SKM-1 (cell line): ENCODE measurements at regions not wholly inside any gene's neighbourhood (a gene's known extent, or its start where the extent isn't known, plus 50 kb on each side); places are given as distances from the start of the nearest gene placed in this dataset.

Source experiments
- DNase-seq: peaks from one replicate; lab custom pipeline; 2025; ENCODE audit not compliant: unreplicated experiment; lab: John Stamatoyannopoulos, UW

DNA sequence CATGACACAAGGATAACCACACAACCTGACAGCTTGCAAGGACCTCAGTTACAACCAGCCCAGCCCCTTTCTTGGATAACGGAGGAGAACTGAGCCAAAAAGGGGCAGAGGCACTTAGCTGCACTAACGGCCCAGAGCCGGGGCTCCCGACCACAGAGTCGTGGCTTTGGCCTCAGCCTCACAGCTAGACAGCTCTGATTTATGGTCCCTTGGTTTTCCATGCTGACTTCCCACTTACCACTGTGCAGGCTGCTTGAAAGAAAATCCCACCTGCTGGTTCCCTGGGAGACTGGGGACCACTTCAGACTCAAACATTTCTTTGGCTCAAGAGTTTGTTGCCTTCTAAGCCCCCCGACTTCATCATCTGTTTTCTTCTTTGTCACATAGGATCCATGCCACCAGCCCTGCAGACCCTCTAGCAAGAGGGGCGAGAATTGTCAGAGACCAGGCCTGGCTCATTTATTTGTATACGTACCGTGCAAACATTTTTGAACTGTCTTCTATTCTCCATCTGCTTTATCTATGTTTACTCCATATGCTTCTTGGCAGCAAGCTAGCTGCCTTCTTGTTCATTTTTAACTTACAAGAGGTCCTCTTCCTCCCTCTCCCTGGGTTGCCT, 352.6 kb upstream of the MYT1L start:
- DNase-seq = no peak

DNA sequence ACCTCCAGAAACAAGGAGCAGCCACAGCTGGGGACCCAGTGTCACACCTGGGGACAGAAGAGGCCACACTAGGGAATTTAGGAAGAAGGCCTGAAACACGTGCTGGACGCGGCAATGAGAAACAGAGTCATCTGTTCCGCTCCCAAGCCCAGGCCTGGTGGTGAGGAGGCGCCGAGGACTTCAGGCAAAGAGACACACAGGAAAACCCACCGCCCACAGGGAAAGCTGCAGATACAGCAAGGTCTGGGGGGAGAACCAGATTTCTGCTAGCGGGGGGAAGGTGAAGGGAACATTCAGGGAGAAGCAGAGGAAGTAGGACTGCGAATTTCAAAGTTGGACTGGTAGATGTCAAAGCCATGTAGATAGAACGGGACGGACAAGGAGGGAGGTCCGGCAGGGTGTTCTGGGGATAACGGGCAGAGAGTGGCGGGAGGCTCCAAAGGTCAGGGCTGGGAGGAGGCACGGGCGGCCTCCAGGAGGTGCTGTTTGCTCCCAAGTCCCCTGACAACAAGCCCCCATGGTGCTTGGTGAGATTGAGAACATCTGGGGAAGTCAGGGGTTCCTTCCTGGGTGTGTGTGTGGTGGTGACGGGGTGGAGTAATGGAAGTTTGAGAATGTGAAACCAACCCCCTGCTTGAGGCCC, 351.7 kb upstream of the MYT1L start:
- no peak for DNase-seq

DNA sequence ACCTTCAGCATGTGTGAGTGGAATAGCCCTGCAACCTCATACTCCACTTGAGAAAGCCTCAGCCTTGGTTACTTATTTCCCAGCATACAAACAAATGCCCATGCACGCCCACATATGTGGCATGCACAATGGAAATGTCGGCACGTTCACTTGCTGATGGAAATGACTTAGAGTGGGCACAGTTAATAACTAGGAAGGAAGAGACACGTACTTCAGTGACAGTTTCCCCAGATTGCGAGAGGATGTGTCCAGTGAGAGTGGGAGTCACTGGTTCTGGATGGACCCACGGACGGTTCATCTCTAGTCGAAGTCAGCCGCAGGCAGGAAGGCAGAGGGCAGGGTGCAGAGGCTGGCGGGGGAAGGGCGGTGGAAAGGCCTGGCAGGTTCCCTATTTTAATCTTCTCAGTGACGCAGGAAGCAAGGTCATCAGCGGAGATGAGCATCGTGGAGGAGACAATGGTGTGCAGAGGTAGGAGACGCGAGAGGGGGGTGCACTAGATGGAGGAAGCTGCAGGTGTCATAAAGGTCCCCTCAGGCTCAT, 350.7 kb upstream of the MYT1L start:
- DNase-seq = no peak

DNA sequence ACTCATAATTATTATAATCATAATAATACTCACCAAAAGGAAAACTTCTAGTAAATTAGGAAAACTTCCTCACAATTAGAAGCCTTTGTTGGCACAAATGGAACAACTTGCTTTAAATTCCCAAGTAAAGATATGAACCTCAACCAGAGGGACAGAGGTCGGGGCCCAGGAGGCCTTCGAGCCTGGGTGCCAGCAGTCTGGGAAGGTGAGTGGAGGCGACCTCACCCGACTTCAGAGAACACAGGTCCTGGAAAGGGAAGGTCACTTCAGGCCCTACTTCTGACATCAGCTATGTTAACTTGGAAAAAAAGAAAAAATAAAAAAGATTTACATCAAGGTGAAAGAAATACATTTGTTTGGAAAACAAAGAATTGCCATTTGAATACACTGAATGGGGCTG, 350.0 kb upstream of the MYT1L start:
- no peak for DNase-seq

DNA sequence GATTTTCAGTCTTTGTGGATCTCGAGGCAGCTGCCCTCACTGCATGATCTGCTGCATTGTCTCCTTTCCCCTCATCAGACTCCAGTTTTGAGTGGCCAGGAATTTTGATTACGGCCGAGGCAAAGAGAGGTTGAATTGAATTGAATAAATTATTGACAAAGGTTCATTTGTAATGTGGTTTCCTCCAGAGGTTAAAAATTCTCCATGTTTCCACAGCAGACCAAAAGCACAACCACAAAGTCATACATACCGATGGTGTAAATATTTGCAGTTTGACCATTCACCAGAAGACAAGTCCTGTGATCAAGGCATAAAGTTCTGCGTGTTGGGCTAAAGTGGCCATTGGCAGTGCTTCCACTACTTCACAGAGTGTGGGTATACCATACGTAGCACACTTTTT, 343.8 kb upstream of the MYT1L start:
- DNase-seq = no peak

DNA sequence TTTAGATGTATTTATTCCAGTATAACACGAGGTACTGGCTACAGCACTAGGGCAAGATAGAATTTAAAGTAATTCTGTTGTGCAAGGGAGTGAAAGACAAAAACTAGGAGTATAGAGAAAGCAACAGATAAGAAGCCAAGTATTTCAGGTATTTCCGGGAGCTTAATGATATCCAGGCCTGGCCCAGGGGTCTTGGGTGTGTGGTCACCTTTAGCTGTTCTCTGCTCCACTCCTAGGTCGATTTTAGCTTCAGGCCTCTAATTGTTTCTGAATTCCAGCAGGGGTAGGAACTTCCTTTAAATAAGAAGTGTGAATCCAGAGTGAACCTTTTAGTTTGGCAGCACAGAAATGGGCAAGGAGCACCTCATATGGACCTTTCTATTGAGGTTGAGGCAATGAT, 342.3 kb upstream of the MYT1L start:
- DNase-seq = no peak

DNA sequence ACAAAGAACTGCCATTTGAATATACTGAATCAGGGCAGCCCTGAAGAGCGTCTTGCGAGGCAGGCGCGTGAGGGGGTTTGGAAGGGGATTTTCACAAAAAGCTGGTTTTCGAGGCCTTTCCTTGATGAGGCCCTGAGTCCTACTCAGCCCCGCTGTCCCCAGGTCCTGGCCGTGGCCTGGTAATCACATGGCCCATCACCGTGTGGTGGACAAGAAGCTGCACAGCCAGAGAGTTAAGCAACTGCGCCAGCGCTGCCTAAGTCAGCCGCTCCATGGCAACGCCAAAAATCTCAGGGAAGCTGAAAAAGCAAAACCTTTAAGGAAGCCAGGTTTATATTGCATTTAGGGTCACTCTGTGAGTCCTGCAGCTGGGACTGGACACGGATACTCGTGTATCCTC, 341.2 kb upstream of the MYT1L start:
- no peak for DNase-seq

DNA sequence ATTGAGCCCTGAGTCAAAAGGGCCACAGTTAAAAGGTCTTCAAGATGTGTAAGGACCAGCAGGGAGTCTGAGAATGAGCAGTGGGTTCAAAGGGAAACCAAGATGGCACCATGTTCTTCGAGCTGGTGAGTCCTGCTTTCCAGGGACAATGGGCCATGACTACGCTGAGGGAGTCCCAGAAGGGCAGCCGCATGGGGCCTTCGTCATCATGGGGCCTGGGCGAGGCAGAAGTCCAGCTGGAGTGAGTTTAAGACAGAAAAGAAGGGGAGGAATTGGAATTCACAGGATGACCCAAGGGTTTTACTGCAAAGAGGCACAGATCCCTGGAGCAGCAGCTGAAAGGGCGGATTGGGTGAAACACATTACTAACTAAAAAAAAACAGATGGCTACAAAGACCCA, 340.8 kb upstream of the MYT1L start:
- no peak for DNase-seq

DNA sequence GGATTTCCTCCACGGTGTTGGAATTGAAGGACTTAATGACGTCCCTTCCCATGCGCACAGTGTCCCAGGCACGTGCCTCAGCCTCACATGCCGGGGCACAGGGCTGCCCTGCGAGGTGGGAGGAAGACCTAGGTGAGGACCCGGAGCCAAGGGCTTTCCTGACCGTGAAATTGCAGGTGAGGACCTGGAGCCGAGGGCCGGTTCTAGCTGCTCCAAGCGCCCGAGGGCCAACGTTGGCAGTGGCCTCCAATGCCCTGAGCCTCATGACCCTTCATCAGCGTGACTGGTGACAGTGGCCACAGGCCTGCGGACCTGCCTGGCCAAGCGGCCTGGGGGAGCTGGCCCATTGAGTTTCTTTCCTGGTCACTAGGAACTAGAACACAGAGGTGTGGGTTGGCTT, 338.2 kb upstream of the MYT1L start:
- DNase-seq = no peak

DNA sequence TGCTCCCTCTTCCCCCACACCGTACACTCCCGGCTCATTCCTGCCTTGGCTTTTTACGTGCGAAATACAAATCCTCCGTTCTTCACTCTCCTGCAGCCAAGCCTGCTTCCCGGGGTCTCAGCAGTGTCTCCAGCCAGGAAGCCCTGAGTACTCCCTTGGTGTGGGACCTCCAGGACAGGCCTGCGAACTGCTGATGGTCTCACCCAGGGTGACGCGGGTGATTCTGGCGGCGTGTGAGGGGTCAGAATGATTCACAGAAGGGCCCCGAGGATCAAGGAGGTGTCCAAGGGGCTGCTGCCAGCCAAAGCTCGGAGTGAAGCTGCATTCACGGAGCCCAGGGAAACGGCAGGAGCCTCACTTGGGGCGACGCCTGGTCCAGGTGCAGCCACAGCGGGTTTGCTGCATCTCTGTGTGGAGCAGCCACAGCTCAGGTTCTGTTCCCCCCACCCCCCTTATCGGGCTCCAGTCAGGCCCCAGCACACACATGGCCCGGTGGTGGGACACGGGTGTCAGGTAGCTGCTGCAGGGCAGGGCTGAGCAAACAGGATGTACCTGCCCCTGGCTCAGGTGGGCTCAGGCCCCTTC, 337.7 kb upstream of the MYT1L start:
- DNase-seq = no peak

DNA sequence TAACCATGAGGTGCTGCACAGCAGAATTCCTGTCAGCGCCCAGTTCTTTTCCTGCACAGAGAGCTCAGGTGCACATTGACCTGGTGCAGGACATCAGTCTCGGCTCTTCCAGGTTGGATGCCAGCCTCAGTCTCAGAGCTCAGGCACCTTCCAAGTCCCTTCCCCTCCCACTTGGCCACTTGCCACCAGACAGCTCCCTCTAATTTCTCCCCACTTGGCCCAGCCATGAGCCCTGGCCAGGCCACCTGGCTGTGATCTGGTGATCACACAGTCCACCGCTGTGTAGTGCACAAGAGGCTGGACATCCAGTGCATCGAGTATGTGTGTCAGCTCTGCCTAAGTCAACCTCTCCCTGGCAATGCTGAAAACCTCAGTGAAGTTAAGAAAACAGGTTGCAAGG, 336.6 kb upstream of the MYT1L start:
- DNase-seq = no peak

DNA sequence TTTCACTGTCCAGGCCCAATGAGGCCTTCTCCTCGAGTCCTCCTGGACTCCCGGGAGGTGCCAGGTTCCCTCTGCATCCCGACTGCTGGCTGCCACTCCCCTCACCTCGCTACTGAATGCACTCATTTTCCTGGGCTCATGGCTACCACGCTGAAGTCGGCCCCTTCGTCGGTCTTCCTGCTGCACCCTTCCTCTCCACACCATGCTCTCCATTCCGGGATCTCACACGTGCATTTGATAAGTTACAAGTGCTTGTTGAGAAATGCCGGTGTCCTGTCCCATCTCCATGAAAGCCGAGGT, 334.7 kb upstream of the MYT1L start:
- no peak for DNase-seq

DNA sequence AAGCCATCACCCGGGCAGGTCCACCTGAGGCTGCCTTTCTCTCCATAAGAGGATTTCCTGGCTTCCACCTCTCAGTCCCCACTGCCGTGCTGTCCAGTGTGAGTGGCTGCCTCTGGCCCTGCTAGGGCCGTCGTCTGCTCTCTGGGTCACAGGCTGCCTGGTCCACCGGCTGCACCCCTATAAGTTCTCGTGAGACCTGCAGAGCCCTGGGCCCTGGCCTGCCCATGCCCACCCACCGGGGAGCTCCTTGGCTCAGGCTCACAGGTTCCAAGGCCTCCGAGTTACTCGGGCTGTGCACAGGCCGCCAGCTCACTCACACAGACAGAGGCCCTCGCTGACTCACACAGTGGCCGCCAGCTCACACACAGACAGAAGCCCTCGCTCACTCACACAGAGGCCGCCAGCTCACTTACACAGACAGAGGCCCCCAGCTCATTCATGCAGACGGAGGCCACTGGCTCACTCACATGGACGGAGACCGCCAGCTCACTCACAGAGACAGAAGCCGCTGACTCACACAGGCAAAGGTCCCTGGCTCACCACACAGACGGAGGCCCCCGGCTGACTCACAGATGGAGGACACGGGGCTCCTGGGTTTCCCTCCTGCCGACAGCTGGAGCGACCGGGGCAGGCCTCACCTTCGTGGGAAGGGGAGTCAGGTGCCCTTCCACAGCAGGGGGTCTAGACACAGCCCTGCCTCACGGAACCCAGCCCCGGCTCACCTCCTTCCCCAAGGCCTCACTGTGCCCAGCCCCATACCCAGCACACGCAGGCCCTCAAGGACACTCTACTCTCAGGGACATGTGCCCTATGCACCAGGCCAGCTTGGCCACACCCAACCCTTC, 334.1 kb upstream of the MYT1L start:
- no peak for DNase-seq

DNA sequence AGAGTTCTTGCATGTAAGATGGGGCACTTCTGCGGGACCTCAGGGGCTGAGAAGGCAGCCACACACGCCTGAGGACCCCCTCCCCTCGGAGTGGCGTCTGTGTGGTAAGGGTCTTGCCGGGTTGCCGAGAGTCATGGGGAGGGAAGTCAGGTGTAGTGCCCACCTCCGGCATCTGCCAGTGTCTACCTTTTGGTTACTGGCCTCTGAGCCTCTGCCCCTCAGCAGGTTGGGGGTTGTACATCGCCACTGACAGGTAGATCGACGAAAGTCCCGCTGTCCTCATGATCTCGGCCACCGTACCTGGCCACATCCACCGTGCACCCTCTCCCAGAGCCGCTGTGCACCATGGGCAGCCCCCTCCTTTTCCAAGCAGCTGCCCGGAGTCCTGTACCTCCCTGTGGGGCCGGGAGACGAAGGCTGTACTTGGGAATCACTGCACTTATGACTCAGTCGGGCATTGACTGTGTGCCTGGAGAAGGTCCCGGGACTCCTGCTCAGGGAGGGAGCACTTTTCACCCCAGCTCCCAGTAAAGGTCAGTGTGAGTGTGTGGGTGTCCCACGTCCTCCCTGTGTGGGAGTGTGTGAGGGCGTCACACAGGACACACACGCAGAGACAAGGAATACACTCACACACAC, 332.4 kb upstream of the MYT1L start:
- no peak for DNase-seq

DNA sequence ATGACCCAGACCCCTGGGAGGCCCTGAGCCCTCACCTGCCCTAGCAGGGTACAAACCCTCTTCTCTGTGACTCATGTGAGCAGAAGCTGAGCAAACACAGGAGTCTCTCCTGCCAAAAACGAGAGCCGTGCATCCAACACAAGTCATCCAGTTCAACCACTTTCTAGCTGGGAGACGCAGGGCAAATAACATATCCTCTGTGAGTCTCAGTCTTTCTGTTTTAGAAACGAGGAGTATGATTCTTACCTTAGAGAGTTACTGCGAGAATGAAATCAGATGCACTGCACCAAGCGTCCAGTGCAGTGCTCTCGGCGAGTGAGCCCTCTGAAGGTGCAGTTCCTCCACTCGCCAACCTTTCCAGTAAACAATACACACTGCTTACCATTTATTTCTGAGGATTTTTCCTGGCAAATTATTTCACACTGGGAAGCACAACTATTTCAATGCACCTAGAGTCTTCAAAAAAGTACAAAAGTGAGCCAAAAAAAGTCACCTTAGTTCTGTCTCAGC, 331.8 kb upstream of the MYT1L start:
- no peak for DNase-seq

DNA sequence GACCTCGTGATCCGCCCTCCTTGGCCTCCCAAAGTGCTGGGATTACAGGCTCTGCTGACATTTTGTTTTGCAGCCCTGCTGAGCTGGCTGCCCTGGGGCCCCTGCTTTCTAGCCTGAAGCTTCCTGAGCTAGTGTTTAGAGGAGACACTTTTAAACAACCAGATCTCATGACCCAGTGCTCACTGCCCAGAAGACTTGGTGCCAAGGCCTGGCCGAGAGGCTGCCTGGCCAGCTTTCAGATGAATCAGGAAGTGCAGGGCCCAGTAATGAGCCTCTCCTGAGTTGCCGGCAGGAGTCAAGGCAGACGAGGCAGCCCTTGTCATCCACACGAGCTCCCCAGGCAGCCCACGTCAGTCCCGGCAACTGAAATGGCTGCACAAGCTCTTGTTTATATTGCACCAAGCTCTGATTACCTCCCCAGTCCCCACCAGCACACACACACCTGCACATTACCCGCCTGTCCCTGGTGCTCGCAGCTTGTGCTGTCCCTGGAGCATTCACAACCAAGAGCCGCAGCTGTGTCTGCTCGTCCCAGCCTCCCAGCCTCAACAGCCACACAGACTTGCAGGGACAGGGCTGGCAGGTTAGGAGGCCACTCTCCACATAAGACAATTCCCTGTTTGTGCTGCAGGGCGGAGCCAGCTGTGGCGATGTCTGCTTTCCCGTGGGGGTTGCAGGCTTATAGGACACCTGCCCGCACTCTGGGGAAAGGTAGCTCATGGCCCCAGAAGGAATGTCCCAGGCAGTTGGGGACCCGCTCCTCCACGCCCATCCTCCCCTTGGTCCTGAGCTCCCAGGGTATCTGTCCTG, 331.2 kb upstream of the MYT1L start:
- no peak for DNase-seq

DNA sequence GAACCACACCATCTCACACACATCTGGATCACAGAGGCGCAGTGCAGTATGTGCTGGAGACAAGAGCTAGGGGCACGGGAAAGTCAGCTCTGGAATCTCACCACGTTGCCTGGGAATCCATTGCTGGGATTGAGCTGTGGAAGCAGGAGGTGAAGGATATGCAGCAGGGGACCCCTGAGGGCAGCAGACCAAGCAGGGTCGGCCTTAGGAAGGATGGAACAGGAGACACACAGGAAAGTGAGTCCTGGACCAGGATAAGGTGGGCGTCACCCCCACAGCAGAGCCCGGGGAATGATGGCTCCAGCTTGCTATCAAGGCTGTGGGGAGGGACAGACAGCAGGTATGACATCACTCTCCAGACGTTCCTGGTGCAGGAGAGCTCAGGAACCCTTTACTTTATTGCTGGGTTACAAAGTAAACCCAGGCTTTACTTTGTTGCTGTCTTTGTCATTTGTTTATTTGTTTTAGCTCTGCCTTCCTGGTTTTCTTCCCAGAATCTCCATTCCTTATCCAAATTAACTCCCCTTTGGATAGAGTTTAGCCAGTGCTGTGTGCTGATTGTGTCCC, 329.8 kb upstream of the MYT1L start:
- no peak for DNase-seq

DNA sequence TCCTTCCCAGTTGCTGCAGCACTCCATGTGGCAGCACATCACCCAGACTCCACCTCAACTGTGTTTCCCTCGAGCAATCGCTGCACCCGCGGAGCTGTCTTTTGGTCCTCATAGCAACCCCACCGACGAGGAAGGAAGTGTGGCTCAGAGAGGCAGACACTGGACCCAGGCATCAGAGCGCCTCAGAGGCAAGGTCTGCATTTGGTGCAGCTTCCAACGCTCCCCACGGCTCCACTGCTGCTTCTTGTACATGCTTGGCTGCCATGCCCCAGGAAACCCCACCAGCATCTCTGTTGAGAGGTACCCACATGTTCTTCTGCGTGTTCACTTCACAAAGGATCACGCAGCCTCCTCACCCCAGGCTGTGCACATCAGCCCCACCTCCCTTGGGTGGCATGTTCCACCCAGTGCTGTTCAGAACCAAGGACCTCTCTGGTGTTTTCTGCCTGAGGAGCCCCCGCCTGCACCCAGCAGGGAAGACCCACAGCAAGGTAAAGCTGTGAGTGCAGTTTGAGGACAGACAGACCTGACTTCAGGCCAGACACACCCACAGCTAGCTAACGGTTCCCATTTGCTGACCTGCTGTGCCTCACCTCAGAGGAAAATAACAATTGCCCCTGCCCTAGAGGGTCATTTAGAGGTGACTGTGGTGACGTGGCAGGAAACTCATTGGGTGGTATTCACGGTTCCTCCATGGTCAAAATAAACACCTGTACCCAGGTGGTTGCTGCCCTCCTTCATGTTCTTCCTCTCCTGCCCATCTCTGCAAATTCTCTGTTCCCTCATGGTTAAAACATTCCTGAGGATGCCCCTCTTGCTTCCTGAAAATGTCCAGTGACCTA, 326.3 kb upstream of the MYT1L start:
- no peak for DNase-seq
